B cell (primary cell): ENCODE measurements at regions not wholly inside any gene's neighbourhood (a gene's known extent, or its start where the extent isn't known, plus 50 kb on each side); places are given as distances from the start of the nearest gene placed in this dataset.

Experiments used
- EZH2 ChIP-seq: IDR thresholded peaks from 2 replicates; pipeline ENCODE4 v1.6.1; 2012; ENCODE audit warnings: borderline replicate concordance, low read depth, mild to moderate bottlenecking, moderate library complexity, low read length; ENCODE audit not compliant: insufficient read depth, poor library complexity, severe bottlenecking
- TF ChIP-seq, protein P1 (sequence below): fragments of 200-600 bp; IDR thresholded peaks from one replicate; pipeline ENCODE4 v1.8.0; 2022; ENCODE audit warnings: antibody characterized with exemption, mild to moderate bottlenecking

DNA sequence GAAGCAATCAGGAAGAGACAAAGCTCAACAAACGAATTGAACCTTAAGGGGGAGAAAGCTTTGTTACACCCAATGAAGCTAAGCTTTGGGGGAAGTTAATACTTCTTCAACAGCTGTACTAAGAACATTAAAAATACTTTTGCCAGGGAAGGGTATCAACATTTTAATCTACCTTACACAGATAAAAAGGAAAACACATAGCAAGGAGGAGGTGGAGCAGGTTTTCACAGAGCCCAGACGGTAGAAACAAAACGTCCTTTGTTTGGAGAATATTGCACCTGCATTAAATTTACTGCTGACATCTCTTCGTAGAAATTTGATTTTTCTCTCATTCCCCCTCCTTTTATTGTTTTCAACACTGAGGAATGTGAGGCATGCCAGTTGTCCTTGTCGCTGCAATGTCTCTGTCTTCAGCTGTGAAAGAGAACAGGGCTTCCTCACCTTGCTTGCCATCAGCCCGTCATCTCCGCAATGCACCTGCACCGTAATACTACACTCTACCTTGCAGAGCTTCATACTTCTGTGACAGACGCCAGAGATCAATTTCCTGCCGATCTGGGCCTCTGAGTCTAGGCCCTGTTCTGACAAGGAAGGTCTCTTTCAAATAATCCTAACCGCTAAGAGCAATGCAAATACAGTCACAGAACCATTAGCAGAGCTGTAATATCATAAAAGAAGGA is 270.8 kb downstream of the SPRY2 start:
- TF ChIP-seq, protein P1, sequence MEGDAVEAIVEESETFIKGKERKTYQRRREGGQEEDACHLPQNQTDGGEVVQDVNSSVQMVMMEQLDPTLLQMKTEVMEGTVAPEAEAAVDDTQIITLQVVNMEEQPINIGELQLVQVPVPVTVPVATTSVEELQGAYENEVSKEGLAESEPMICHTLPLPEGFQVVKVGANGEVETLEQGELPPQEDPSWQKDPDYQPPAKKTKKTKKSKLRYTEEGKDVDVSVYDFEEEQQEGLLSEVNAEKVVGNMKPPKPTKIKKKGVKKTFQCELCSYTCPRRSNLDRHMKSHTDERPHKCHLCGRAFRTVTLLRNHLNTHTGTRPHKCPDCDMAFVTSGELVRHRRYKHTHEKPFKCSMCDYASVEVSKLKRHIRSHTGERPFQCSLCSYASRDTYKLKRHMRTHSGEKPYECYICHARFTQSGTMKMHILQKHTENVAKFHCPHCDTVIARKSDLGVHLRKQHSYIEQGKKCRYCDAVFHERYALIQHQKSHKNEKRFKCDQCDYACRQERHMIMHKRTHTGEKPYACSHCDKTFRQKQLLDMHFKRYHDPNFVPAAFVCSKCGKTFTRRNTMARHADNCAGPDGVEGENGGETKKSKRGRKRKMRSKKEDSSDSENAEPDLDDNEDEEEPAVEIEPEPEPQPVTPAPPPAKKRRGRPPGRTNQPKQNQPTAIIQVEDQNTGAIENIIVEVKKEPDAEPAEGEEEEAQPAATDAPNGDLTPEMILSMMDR = no peak
- TF ChIP-seq EZH2 = no peak
